K562 (cell line): ENCODE measurements at regions not wholly inside any gene's neighbourhood (a gene's known extent, or its start where the extent isn't known, plus 50 kb on each side); places are given as distances from the start of the nearest gene placed in this dataset.

ENCODE experiments used
- ATAC-seq: fragments of 200-7000 bp; cut with Tn5 transposase; 3 replicates; pipeline ENCODE4 v1.9.1; 2020; ENCODE audit warnings: moderate library complexity
- BruUV-seq: library from RNA; stranded (reverse); fragments of 400-500 nt; replicated peaks from 2 replicates; lab custom pipeline; 2021; lab: Mats Ljungman, UMichigan
- CTCF ChIA-PET: fragments of 300-600 bp; formaldehyde crosslinking; extraction: SDS; loops from one replicate; lab custom pipeline; 2021; ENCODE audit warnings: low intra/inter-chr PET ratio; lab: Yijun Ruan, JAX
- POLR2A ChIA-PET: fragments of 300-600, 350-650 bp; sonication (Branson Sonifier 250); formaldehyde crosslinking; extraction: SDS; loops from one replicate; lab custom pipeline; 2021; ENCODE audit warnings: antibody characterized with exemption, inconsistent platforms; lab: Yijun Ruan, JAX
- DNase-seq, 4 experiments: peaks; one replicate each; pipeline versions ENCODE4 v3.0.0 to v3.0.0-alpha.2; 2011 to 2018; ENCODE audit warnings: low spot score in 3 of 4, mixed read lengths in 3 of 4; ENCODE audit errors: extremely low read depth in 1 of 4
- FAIRE-seq: peaks from 2 replicates; lab custom pipeline; 2011; peaks lifted over from hg19 to GRCh38; lab: Jason Lieb, UNC
- H2AFZ ChIP-seq: 2 replicates; pipeline ENCODE4 v1.6.0; 2011; ENCODE audit warnings: low read depth, low read length, control low read depth, inconsistent platforms
- H3K27ac ChIP-seq: fragments of 200-600 bp; 3 replicates; pipeline ENCODE4 v1.8.0; 2011; ENCODE audit warnings: low read depth, mild to moderate bottlenecking, control low read depth, inconsistent platforms, low read length, moderate library complexity, mixed read lengths; ENCODE audit errors: extremely low read depth
- H3K27me3 ChIP-seq, 2 experiments: fragments of 300-600 bp in 1 of 2; 2 replicates in 1 of 2; 3 replicates in 1 of 2; pipeline versions ENCODE4 v1.6.0 to v1.8.0; 2011; ENCODE audit warnings: inconsistent platforms in 2 of 2, low read length in 2 of 2, mild to moderate bottlenecking in 1 of 2, mixed read lengths in 1 of 2, moderate library complexity in 1 of 2; ENCODE audit not compliant: control insufficient read depth in 2 of 2, insufficient read depth in 2 of 2
- H3K36me3 ChIP-seq: fragments of 300-600 bp; 3 replicates; pipeline ENCODE4 v1.8.0; 2011; ENCODE audit warnings: mild to moderate bottlenecking, low read length, inconsistent platforms; ENCODE audit not compliant: control insufficient read depth, insufficient read depth
- H3K4me1 ChIP-seq, 2 experiments: fragments of 200-600 bp in 1 of 2; replicated peaks in 1 of 2; 2 replicates in 1 of 2; 3 replicates in 1 of 2; pipeline versions ENCODE4 v1.5.1 to v1.8.0; 2011; ENCODE audit warnings: inconsistent platforms in 2 of 2, low read length in 2 of 2, mild to moderate bottlenecking in 1 of 2, mixed read lengths in 1 of 2, moderate library complexity in 1 of 2; ENCODE audit not compliant: control insufficient read depth in 2 of 2, insufficient read depth in 2 of 2
- H3K4me2 ChIP-seq: 2 replicates; pipeline ENCODE4 v1.6.1; 2011; ENCODE audit warnings: low read length, control low read depth, inconsistent platforms, mixed read lengths; ENCODE audit not compliant: insufficient read depth
- H3K4me3 ChIP-seq: fragments of 200-600 bp; sonication (generic), shearing (Covaris generic); 2 replicates; pipeline ENCODE4 v1.5.1; 2016; ENCODE audit warnings: control low read depth, inconsistent platforms
- H3K79me2 ChIP-seq: fragments of 200-600 bp; 3 replicates; pipeline ENCODE4 v1.8.0; 2011; ENCODE audit warnings: low read length, inconsistent platforms; ENCODE audit not compliant: control insufficient read depth, insufficient read depth
- H3K9ac ChIP-seq, 2 experiments: 2 replicates each; pipeline versions ENCODE4 v1.6.0 to v1.6.1; 2011; ENCODE audit warnings: low read depth in 2 of 2, low read length in 2 of 2, control low read depth in 1 of 2, inconsistent platforms in 1 of 2, mild to moderate bottlenecking in 1 of 2, mixed read lengths in 1 of 2; ENCODE audit not compliant: insufficient read depth in 1 of 2
- H3K9me1 ChIP-seq: one replicate; pipeline ENCODE4 v1.6.0; 2011; ENCODE audit warnings: inconsistent platforms, mild to moderate bottlenecking, low read length, moderate library complexity; ENCODE audit not compliant: control insufficient read depth, insufficient read depth
- H3K9me3 ChIP-seq: replicated peaks from 2 replicates; pipeline ENCODE4 v1.5.1; 2011; ENCODE audit warnings: low read depth, low read length, inconsistent platforms; ENCODE audit not compliant: control insufficient read depth, insufficient read depth
- H4K20me1 ChIP-seq: replicated peaks from 2 replicates; pipeline ENCODE4 v1.6.1; 2011; ENCODE audit warnings: low read length, inconsistent platforms, mixed read lengths; ENCODE audit not compliant: control insufficient read depth, insufficient read depth
- ARID4B ChIP-seq: sonication (generic); formaldehyde crosslinking; IDR thresholded peaks from 2 replicates; pipeline ENCODE4 v1.8.0; 2022; ENCODE audit warnings: mild to moderate bottlenecking, missing genetic modification reagents
- CTBP1 ChIP-seq: fragments of 450-650 bp; IDR thresholded peaks from 2 replicates; pipeline ENCODE4 v1.6.1; 2016; ENCODE audit warnings: borderline replicate concordance
- EP300 ChIP-seq: IDR thresholded peaks from 2 replicates; pipeline ENCODE4 v1.6.1; 2012; ENCODE audit warnings: low read length, improper control_type of control experiment
- HIVEP1 ChIP-seq: fragments of 250-450 bp; sonication (Bioruptor Pico); IDR thresholded peaks from 2 replicates; pipeline ENCODE4 v1.4.0; 2020; ENCODE audit warnings: mild to moderate bottlenecking
- KAT8 ChIP-seq: fragments of 450-650 bp; IDR thresholded peaks from 2 replicates; pipeline ENCODE4 v1.6.1; 2016; ENCODE audit warnings: low read depth, mild to moderate bottlenecking
- NCOA6 ChIP-seq: fragments of 450-650 bp; IDR thresholded peaks from 2 replicates; pipeline ENCODE4 v1.6.1; 2017; ENCODE audit warnings: mild to moderate bottlenecking
- RNF219 ChIP-seq: fragments of 250-450 bp; sonication (Bioruptor Pico); IDR thresholded peaks from 2 replicates; pipeline ENCODE4 v1.5.0; 2022; ENCODE audit warnings: mild to moderate bottlenecking
- TAF1 ChIP-seq: IDR thresholded peaks from 2 replicates; pipeline ENCODE4 v1.6.1; 2011; ENCODE audit warnings: mild to moderate bottlenecking, low read length, moderate library complexity; ENCODE audit not compliant: insufficient read depth, control insufficient read depth, severe bottlenecking; ENCODE audit errors: extremely low read depth
- ZNF184 ChIP-seq: sonication (generic); formaldehyde crosslinking; IDR thresholded peaks from 2 replicates; pipeline ENCODE4 v1.5.0; 2020; ENCODE audit warnings: missing genetic modification reagents
- ZNF644 ChIP-seq: fragments of 200-800 bp; sonication (Bioruptor generic); IDR thresholded peaks from 2 replicates; pipeline ENCODE4 v1.6.1; 2016; ENCODE audit warnings: low read depth, missing genetic modification characterization, missing compliant biosample characterization
- ZNF780A ChIP-seq: fragments of 250-450 bp; sonication (Bioruptor Pico); IDR thresholded peaks from 2 replicates; pipeline ENCODE4 v1.5.0; 2021; ENCODE audit warnings: mild to moderate bottlenecking
- whole genome bisulfite sequencing: fragments of 100-300 bp; shearing (Covaris generic); methylation state at CpG from one replicate; pipeline ENCODE4 v1.1.6; 2016; ENCODE audit warnings: low coverage, mixed read lengths; ENCODE audit not compliant: insufficient coverage; ENCODE audit errors: missing lambda C conversion rate; 5-methylcytosine and 5-hydroxymethylcytosine counted together
- in situ Hi-C: fragments of 300-500 bp; cut with MboI; formaldehyde crosslinking; loops from 4 replicates; pipeline ENCODE4 v1.15.0; 2018; ENCODE audit warnings: inconsistent platforms, mixed read lengths
- intact Hi-C: fragments of 100-400 bp; cut with micrococcal nuclease; formaldehyde crosslinking; loops from 2 replicates; pipeline ENCODE4 v1.14.2; 2022

- no peaks in the 10 kb centered on the region for H3K79me2 ChIP-seq
- no peak overlapping the region for H3K27ac ChIP-seq
- no peak overlapping the region for H3K9ac ChIP-seq
- 0 out of 2 replicates have a peak, but pooled peaks cover 2% of the 10 kb centered on the region for H3K9me3 ChIP-seq
- H2AFZ ChIP-seq: no peak overlapping the region
- no peaks in the 10 kb centered on the region for H3K36me3 ChIP-seq
- FAIRE-seq (no peak), DNase-seq (no peak)
- no TSS peak for BruUV-seq
- CTCF ChIA-PET: no interaction called here
- no peak for TF ChIP-seq KAT8
- no peak for TF ChIP-seq ZNF780A
- TF ChIP-seq EP300: no peak
- TF ChIP-seq, all 486 proteins: peak for 0
- Histone ChIP-seq H3K4me1 (no peaks in the 10 kb centered on the region), H3K4me3 (no peak overlapping the region), H4K20me1 (no peaks in the 10 kb centered on the region), H3K4me2 (no peak overlapping the region), H3K27me3 (no peaks in the 10 kb centered on the region), H3K9me1 (no peaks in the 10 kb centered on the region)
- intact Hi-C loops (no loop called here), in situ Hi-C loops (no loop called here)
- no peak for ATAC-seq
- POLR2A ChIA-PET: no interaction called here
These were observed 593.7 kb downstream of the EPM2A start for GRCh38 chr6:145141572-145141971.

GRCh38 chr6:145142958-145143357, 592.4 kb downstream of the EPM2A start:
- Histone ChIP-seq H3K36me3 (no peaks in the 10 kb centered on the region), H3K4me2 (no peak overlapping the region), H3K9ac (no peak overlapping the region), H3K4me1 (no peaks in the 10 kb centered on the region), H3K4me3 (no peak overlapping the region), H3K79me2 (no peaks in the 10 kb centered on the region), H3K27ac (no peak overlapping the region), H3K9me3 (0 out of 2 replicates have a peak, but pooled peaks cover 2% of the 10 kb centered on the region), H3K27me3 (no peaks in the 10 kb centered on the region), H3K9me1 (no peaks in the 10 kb centered on the region), H4K20me1 (no peaks in the 10 kb centered on the region), H2AFZ (no peak overlapping the region)
- no peak for DNase-seq
- POLR2A ChIA-PET: interaction anchor here (0.6 kb wide), 1 partner anchor 1399 kb away, joined by 3 read pairs; no protein-coding TSS in a partner anchor
- no peak for FAIRE-seq
- intact Hi-C loops (no loop called here), in situ Hi-C loops (no loop called here)
- ATAC-seq: no peak
- 0% methylated on average over 1 of the region's 1 CpG for WGBS
- no TSS peak for BruUV-seq
- CTCF ChIA-PET: no interaction called here
- no peak for TF ChIP-seq ZNF644
- no peak for TF ChIP-seq HIVEP1 (CRISPR knock-in tag)
- no peak for TF ChIP-seq ZNF184 (CRISPR knock-in tag)
- no peak for TF ChIP-seq CTBP1
- TF ChIP-seq ZNF780A: no peak
- no peak for TF ChIP-seq ARID4B (CRISPR knock-in tag)
- TF ChIP-seq RNF219: no peak
- TF ChIP-seq NCOA6: no peak
- no peak for TF ChIP-seq TAF1
